ENCODE measurements at regions not wholly inside any gene's neighbourhood (a gene's known extent, or its start where the extent isn't known, plus 50 kb on each side); places are given as distances from the start of the nearest gene placed in this dataset.
A peak's percentile ranks its signal among the peaks of the same experiment; 100 is the strongest.

GRCh38 chrY:15650056-15650455 lies 1125.7 kb downstream of the NLGN4Y start:
- no peak for DNase-seq (ENCODE audit: low spot score)

GRCh38 chrY:15688531-15688930 lies 1164.2 kb downstream of the NLGN4Y start:
- no peak for DNase-seq (ENCODE audit: low spot score)

GRCh38 chrY:15689994-15690393 lies 1165.7 kb downstream of the NLGN4Y start:
- no peak for DNase-seq (ENCODE audit: low spot score)

GRCh38 chrY:15702131-15702530 lies 1177.8 kb downstream of the NLGN4Y start:
- DNase-seq (ENCODE audit: low spot score), result no peak

- DNase-seq (ENCODE audit: low spot score), result no peak
Measured at GRCh38 chrY:15704906-15705305, 1180.6 kb downstream of the NLGN4Y start.

- DNase-seq (ENCODE audit: low spot score), result peak; percentile 87
Measured at GRCh38 chrY:15749533-15750433, 1225.5 kb downstream of the NLGN4Y start.

GRCh38 chrY:15751001-15751400 lies 1226.7 kb downstream of the NLGN4Y start:
- DNase-seq (ENCODE audit: low spot score), result peak; percentile 7

GRCh38 chrY:15756266-15756665 lies 1231.9 kb downstream of the NLGN4Y start:
- no peak for DNase-seq (ENCODE audit: low spot score)

GRCh38 chrY:15773579-15773978 lies 1249.2 kb downstream of the NLGN4Y start:
- no peak for DNase-seq (ENCODE audit: low spot score)

GRCh38 chrY:15775880-15776279 lies 1251.6 kb downstream of the NLGN4Y start:
- no peak for DNase-seq (ENCODE audit: low spot score)

- DNase-seq (ENCODE audit: low spot score), result no peak
Measured at GRCh38 chrY:15779891-15780290, 1255.6 kb downstream of the NLGN4Y start.

GRCh38 chrY:15800021-15800420 lies 1275.7 kb downstream of the NLGN4Y start:
- DNase-seq (ENCODE audit: low spot score), result peak; percentile 9

- DNase-seq (ENCODE audit: low spot score), result no peak
Measured at GRCh38 chrY:15805985-15806384, 1281.7 kb downstream of the NLGN4Y start.

GRCh38 chrY:15814241-15814640 lies 1289.9 kb downstream of the NLGN4Y start:
- peak; percentile 6 for DNase-seq (ENCODE audit: low spot score)
